Right atrium auricular region (tissue), 2 donors: ENCODE measurements at regions not wholly inside any gene's neighbourhood (a gene's known extent, or its start where the extent isn't known, plus 50 kb on each side); places are given as distances from the start of the nearest gene placed in this dataset.
"Not testable (repeated sequence)": the region's sequence is repeated elsewhere in the genome, so short reads cannot be mapped to it uniquely, and the experiment has no call there.

Experiments used
- DNase-seq: peaks from one replicate; pipeline ENCODE4 v3.0.0-alpha.2; 2019; ENCODE audit warnings: low spot score
- H3K27ac ChIP-seq, 2 donors: fragments of 200-600 bp; sonication (generic); 1 replicate in 1 of 2; 2 replicates in 1 of 2; pipeline ENCODE4 v1.5.1; 2016 to 2019
- H3K27me3 ChIP-seq, 2 donors: fragments of 200-600 bp; sonication (generic); one replicate each; pipeline versions ENCODE4 v1.5.1 to v1.6.0; 2017 to 2019
- H3K36me3 ChIP-seq: fragments of 200-600 bp; sonication (generic); one replicate; pipeline ENCODE4 v1.5.1; 2016
- H3K4me1 ChIP-seq, 2 donors: fragments of 200-600 bp; sonication (generic); one replicate each; pipeline versions ENCODE4 v1.5.1 to v1.6.0; 2017 to 2019
- H3K4me3 ChIP-seq, 2 donors: fragments of 200-600 bp; sonication (generic); 1 replicate in 1 of 2; 2 replicates in 1 of 2; pipeline ENCODE4 v1.5.1; 2017 to 2019; ENCODE audit warnings: mild to moderate bottlenecking in 1 of 2, moderate library complexity in 1 of 2
- H3K9me3 ChIP-seq, 2 donors: fragments of 200-600 bp; sonication (generic); one replicate each; pipeline ENCODE4 v1.5.1; 2019

DNA sequence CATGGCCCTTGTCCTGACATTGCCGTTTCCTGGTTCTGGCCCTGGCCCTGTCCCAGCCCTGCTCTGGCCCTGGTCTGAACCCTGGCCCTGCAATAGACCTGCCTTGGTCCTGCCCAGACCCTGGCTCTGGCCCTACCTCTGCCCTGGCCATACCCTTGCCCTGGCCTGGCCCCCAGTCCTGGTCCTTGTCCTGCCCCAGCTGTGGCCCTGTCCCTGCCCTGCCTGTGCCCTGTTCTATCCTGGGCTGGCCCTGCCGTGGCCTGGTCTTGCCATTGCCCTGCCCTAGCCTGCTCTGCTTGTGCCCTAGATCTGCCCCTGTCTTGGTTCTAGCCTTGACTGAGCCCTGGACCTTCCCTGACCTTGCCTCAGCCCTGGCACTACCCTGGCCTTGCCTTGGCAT lies 1560.1 kb downstream of the RPIA start:
- not testable (repeated sequence) for H3K36me3 ChIP-seq, DNase-seq, H3K27me3 ChIP-seq, H3K9me3 ChIP-seq, H3K4me1 ChIP-seq, H3K4me3 ChIP-seq, H3K27ac ChIP-seq

DNA sequence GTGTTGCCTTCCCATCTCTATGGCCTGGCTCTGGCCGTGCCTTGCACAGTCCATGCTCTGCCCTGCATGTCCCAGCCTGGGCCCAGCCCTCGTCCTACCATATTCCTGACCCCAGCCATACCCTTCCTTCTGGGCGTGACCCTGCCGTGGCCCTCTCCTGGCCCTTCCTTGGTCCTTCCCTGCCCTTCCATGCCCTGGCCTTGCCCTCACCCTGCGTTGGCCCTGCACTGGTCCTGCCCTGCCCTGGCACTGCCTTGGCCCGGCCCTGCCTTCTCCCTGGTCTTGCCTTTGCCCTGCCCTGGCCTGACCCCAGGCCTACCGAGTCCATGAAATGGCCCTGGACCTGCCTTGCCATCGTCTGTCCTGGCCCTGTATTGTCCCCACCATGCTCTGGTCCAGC lies 1561.8 kb downstream of the RPIA start:
- not testable (repeated sequence) for H3K27ac ChIP-seq, H3K27me3 ChIP-seq, H3K36me3 ChIP-seq, DNase-seq, H3K4me1 ChIP-seq, H3K9me3 ChIP-seq, H3K4me3 ChIP-seq

DNA sequence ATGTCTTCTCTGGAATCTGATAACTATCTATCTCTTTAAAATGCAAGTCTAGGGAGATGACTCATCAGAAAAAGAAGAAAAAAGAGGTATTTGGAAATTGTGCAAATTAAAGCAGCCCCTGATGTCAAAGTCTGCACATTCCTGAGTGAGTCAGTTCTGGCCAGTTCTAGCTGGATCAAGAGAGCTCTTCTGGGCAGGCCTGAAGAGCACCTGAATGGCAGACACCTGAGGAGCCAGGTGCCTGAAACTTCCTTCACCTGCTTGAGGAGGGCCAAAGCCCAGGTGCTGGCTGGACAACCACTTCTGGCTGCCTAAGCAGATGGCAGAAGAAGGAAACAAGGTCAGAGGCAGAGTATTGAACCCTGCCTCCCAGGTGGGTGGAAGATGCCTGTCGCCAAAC lies 1575.4 kb downstream of the RPIA start:
- not testable (repeated sequence) for DNase-seq, H3K27me3 ChIP-seq, H3K4me1 ChIP-seq, H3K27ac ChIP-seq, H3K36me3 ChIP-seq, H3K9me3 ChIP-seq, H3K4me3 ChIP-seq

DNA sequence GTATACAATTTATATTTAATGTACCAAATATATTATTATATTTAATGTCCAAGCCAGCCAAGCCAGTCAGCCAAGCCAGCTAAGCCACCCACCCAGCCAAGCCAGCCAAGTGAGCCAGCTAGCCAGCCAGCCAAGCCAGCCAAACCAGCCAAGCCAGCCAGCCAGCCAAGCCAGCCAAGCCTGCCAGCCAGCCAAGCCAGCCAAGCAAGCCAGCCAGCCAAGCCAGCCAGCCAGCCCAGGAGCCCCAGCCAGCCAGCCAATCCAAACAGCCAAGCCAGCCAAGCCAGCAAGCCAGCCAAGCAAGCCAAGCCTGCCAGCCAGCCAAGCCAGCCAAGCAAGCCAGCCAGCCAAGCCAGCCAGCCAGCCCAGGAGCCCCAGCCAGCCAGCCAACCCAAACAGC lies 1596.3 kb downstream of the RPIA start:
- not testable (repeated sequence) for H3K27ac ChIP-seq, H3K27me3 ChIP-seq, H3K36me3 ChIP-seq, H3K4me3 ChIP-seq, H3K9me3 ChIP-seq, H3K4me1 ChIP-seq, DNase-seq

DNA sequence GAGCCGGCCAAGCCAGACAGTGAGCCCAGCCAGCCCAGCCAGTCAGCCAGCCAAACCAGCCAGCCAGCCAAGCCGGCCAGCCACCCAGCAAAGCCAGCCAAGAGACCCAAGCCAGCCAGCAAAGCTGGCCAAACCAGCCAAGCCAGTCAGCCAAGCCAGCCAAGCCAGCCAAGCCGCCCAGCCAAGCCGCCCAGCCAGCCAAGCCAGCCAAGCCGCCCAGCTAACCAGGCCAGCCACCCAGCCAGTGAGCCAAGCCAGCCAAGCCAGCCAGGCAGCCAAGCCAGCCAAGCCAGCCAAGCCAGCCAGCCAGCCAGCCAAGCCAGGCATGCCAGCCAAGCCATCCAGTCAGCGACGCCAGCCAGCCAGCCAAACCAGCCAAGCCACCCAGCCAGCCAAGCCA lies 1596.9 kb downstream of the RPIA start:
- H3K4me3 ChIP-seq, H3K9me3 ChIP-seq, DNase-seq, H3K36me3 ChIP-seq, H3K4me1 ChIP-seq, H3K27me3 ChIP-seq, H3K27ac ChIP-seq: not testable (repeated sequence)

DNA sequence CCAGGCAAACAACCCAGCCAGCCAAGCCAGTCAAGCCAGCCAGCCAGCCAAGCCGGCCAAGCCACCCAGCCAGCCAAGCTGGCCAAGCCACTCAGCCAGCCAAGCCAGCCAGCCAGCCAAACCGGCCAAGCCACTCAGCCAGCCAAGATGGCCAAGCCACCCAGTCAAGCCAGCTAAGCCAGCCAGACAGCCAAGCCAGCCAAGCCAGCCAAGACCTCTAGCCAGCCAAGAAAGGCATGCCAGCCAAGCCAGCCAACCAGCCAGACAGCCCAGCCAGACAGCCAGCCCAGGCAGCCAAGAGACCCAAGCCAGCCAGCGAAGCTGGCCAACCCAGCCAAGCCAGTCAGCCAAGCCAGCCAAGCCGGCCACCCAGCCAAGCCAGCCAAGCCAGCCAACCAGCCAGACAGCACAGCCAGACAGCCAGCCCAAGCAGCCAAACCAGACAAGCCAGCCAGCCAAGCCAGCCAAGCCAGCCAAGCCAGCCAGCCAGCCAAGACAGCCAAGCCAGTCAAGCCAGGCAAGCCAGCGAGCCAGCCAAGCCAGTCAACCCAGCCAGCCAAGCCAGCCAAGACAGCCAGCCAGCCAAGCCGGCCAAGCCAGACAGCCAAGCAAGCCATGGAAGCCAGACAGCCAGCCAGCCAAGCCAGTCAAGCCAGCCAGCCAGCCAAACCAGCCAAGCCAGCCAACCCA lies 1598.0 kb downstream of the RPIA start:
- H3K9me3 ChIP-seq, H3K27me3 ChIP-seq, DNase-seq, H3K27ac ChIP-seq, H3K36me3 ChIP-seq, H3K4me3 ChIP-seq, H3K4me1 ChIP-seq: not testable (repeated sequence)

DNA sequence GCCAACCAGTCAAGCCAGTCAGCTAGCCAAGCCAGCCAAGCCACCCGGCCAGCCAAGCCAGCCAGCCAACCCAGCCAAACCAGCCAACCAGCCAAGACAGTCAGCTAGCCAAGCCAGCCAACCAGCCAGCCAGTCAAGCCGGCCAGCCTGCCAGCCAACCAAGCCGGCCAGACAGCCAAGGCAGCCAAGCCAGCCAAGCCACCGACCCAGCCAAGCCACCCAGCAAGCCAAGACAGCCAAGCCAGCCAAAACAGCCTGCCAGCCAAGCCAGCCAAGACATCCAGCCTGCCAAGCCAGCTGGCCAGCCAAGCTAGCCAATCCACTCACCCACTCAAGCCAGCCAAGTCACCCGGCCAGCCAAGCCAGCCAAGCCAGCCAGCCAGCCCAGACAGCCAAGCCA lies 1599.2 kb downstream of the RPIA start:
- not testable (repeated sequence) for H3K4me1 ChIP-seq, H3K27me3 ChIP-seq, H3K36me3 ChIP-seq, H3K9me3 ChIP-seq, H3K4me3 ChIP-seq, DNase-seq, H3K27ac ChIP-seq

DNA sequence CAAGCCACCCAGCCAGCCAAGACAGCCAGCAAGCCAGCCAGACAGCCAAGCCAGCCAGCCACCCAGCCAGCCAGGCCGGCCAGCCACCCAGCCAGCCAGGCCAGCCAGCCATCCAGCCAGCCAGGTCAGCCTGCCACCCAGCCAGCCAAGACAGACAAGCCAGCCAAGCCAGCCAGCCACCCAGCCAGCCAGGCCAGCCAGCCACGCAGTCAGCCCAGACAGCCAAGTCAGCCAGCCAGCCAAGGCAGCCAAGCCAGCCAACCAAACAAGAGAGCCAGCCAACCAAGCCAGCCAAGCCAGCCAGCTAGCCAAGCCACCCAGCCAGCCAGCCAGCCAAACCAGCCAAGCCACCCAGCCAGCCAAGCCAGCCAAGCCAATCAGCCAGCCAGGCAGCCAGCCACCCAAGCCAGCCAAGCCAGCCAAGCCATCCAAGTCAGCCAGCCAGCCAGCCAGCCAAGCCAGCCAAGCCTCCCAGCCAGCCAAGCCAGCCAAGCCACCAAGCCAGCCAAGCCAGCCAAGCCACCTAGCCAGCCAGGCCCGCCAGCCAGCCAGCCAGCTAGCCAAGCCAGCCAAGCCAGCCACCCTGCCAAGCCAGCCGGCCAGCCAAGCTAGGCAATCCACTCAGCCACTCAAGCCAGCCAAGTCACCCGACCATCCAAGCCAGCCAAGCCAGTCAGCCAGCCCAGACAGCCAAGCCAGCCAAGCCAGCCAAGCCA lies 1599.9 kb downstream of the RPIA start:
- DNase-seq, H3K36me3 ChIP-seq, H3K9me3 ChIP-seq, H3K4me1 ChIP-seq, H3K27me3 ChIP-seq, H3K27ac ChIP-seq, H3K4me3 ChIP-seq: not testable (repeated sequence)

DNA sequence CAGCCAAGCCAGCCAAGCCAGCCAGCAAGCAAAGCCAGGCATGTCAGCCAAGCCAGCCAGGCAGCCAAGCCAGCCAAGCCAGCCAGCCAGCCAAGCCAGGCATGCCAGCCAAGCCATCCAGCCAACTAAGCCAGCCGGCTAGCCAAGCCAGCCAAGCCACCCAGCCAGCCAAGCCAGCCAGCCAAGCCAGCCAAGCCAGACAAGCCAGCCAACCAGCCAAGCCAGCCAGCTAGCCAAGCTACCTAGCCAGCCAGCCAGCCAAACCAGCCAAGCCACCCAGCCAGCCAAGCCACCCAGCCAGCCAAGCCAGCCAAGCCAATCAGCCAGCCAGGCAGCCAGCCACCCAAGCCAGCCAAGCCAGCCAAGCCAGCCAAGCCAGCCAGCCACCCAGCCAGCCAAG lies 1600.5 kb downstream of the RPIA start:
- not testable (repeated sequence) for H3K36me3 ChIP-seq, H3K27ac ChIP-seq, DNase-seq

DNA sequence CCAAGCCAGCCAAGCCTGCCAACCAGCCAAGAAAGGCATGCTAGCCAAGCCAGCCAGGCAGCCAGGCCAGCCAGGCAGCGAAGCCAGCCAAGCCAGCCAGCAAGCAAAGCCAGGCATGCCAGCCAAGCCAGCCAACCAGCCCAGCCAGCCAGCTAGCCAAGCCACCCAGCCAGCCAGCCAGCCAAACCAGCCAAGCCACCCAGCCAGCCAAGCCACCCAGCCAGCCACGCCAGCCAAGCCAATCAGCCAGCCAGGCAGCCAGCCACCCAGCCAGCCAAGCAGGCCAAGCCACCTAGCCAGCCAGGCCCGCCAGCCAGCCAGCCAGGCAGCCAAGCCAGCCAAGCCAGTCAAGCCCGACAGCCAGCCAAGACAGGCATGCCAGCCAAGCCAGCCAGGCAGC lies 1601.0 kb downstream of the RPIA start:
- H3K9me3 ChIP-seq, H3K27me3 ChIP-seq, H3K27ac ChIP-seq, H3K4me3 ChIP-seq, H3K36me3 ChIP-seq, H3K4me1 ChIP-seq, DNase-seq: not testable (repeated sequence)

More for the DNA sequence above, 1600.5 kb downstream of the RPIA start:
- H3K4me1 ChIP-seq, H3K4me3 ChIP-seq, H3K27me3 ChIP-seq, H3K9me3 ChIP-seq: not testable (repeated sequence)

DNA sequence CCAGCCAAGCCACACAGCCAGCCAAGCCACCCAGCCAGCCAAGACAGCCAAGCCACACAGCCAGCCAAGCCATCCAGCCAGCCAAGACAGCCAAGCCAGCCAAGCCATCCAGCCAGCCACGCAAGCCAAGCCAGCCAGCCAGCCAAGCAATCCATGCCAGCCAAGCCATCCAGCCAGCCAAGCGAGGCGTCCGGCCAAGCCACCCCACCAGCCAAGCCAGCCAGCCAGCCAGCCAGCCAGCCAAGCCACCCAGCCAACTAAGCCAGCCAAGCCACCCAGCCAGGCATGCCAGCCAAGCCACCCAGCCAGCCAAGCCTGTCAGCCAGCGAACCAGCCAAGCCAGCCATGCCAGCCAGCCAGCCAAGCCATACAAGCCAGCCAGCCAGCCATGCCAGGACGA lies 1601.8 kb downstream of the RPIA start:
- H3K9me3 ChIP-seq, H3K4me1 ChIP-seq, H3K27me3 ChIP-seq, DNase-seq, H3K36me3 ChIP-seq, H3K27ac ChIP-seq, H3K4me3 ChIP-seq: not testable (repeated sequence)

DNA sequence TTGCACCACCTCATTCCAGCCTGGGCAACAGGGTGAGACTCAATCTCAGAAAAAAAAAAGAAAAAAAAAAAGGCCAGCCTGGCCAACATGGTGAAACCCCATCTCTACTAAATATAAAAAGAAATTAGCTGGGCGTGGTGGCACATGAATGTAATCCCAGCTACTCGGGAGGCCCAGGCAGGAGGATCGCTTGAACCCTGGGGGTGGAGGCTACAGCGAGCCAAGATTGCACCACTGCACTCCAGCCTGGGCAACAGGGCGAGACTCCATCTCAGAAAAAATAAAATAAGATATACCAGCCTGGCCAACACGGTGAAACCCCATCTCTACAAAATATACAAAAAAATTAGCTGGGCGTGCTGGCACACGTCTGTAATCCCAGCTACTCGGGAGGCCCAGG lies 1602.3 kb downstream of the RPIA start:
- not testable (repeated sequence) for H3K27ac ChIP-seq, H3K4me3 ChIP-seq, H3K27me3 ChIP-seq, DNase-seq, H3K4me1 ChIP-seq, H3K9me3 ChIP-seq, H3K36me3 ChIP-seq

DNA sequence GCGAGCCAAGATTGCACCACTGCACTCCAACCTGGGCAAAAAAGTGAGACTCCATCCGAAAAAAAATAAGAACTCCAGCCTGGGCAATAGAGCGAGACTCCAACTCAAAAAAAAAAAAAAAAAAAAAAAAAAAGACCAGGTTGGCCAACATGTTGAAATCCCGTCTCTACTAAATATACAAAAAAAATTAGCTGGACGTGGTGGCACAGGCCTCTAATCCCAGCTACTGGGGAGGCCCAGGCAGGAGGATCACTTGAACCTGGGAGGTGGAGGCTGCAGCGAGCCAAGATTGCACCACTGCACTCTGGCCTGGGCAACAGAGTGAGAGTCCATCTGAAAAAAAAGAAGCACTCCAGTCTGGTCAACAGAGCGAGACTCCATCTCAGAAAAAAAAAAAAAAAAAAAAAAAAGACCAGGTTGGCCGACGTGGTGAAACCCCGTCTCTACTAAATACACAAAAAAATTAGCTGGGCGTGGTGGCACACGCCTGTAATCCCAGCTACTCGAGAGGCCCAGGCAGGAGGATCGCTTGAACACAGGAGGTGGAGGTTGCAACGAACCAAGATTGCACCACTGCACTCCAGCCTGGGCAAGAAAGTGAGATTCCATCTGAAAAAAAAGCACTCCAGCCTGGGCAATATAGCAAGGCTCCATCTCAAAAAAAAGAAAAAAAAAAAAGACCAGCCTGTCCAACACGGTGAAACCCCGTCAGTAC lies 1603.7 kb downstream of the RPIA start:
- not testable (repeated sequence) for DNase-seq, H3K36me3 ChIP-seq, H3K4me1 ChIP-seq, H3K27me3 ChIP-seq, H3K27ac ChIP-seq, H3K4me3 ChIP-seq, H3K9me3 ChIP-seq

DNA sequence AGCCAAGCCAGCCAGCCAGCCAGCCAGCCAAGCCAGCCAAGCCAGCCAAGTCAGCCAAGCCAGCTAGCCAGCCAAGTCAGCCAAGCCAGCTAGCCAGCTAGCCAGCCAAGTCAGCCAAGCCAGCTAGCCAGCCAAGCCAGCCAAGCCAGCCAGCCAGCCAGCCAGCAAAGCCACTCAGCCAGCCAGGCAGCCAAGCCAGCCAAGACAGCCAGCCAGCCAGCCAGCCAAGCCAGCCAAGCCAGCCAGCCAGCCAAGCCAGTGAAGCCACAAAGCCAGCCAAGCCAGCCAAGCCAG lies 1605.0 kb downstream of the RPIA start:
- H3K27ac ChIP-seq, DNase-seq, H3K4me3 ChIP-seq, H3K27me3 ChIP-seq, H3K4me1 ChIP-seq, H3K9me3 ChIP-seq, H3K36me3 ChIP-seq: not testable (repeated sequence)

DNA sequence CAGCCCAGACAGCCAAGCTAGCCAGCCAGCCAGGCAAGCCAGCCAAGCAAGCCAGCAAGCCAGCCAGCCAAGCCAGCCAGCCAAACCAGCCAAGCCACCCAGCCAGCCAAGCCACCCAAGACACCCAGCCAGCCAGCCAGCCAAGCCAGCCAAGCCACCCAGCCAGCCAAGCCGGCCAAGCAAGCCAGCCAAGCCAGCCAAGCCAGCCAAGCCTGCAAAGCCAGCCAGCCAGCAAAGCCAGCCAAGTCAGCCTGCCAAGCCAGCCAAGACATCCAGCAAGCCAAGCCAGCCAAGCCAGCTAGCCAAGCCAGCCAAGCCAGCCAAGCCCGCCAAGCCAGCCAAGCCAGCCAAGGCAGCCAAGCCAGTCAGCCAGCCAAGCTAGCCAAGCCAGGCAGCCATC lies 1606.2 kb downstream of the RPIA start:
- H3K9me3 ChIP-seq, DNase-seq, H3K4me3 ChIP-seq, H3K36me3 ChIP-seq, H3K27me3 ChIP-seq, H3K4me1 ChIP-seq, H3K27ac ChIP-seq: not testable (repeated sequence)
